B cell (primary cell): ENCODE measurements at regions not wholly inside any gene's neighbourhood (a gene's known extent, or its start where the extent isn't known, plus 50 kb on each side); places are given as distances from the start of the nearest gene placed in this dataset.

Experiments used
- ATAC-seq: fragments of 200-7000 bp; cut with Tn5 transposase; one replicate; pipeline ENCODE4 v1.10.0; 2021; ENCODE audit warnings: low read depth, mild to moderate bottlenecking, moderate number of reproducible peaks, moderate library complexity
- CTCF ChIA-PET: fragments of 350-600 bp; sonication (Branson Sonifier 250); formaldehyde crosslinking; loops from one replicate; lab custom pipeline; 2021; ENCODE audit warnings: antibody characterized with exemption, inconsistent platforms; lab: Charles Lee
- POLR2A ChIA-PET: fragments of 350-600 bp; sonication (Branson Sonifier 250); formaldehyde crosslinking; loops from one replicate; lab custom pipeline; 2021; ENCODE audit warnings: antibody characterized with exemption; lab: Charles Lee
- DNase-seq: peaks from one replicate; pipeline ENCODE4 v3.0.0; 2013
- H2AFZ ChIP-seq: 2 replicates; pipeline ENCODE4 v1.6.1; 2012; ENCODE audit warnings: mild to moderate bottlenecking, low read depth, low read length; ENCODE audit not compliant: insufficient read depth, poor library complexity, severe bottlenecking
- H3K27ac ChIP-seq, 2 donors: 1 replicate in 1 of 2; 2 replicates in 1 of 2; pipeline ENCODE4 v1.5.1; 2012 to 2013; ENCODE audit warnings: low read length in 2 of 2, mild to moderate bottlenecking in 2 of 2, moderate library complexity in 1 of 2
- H3K27me3 ChIP-seq, 4 experiments: fragments of 200-600 bp in 1 of 4; sonication (generic) in 1 of 4; replicated peaks in 1 of 4; 1 replicate in 2 of 4; 2 replicates in 2 of 4; pipeline versions ENCODE4 v1.6.1 to v1.7.0; 2013 to 2016; ENCODE audit warnings: low read length in 3 of 4, mild to moderate bottlenecking in 2 of 4, mixed read lengths in 1 of 4, moderate library complexity in 1 of 4; ENCODE audit not compliant: insufficient read depth in 4 of 4, control insufficient read depth in 3 of 4; ENCODE audit errors: control extremely low read depth in 1 of 4
- H3K36me3 ChIP-seq, 2 experiments: replicated peaks in 1 of 2; 1 replicate in 1 of 2; 2 replicates in 1 of 2; pipeline versions ENCODE4 v1.6.1 to v1.7.1; 2013; ENCODE audit warnings: low read length in 1 of 2; ENCODE audit not compliant: insufficient read depth in 2 of 2, control insufficient read depth in 1 of 2; ENCODE audit errors: control extremely low read depth in 1 of 2, extremely low read depth in 1 of 2
- H3K4me1 ChIP-seq, 2 donors: fragments of 200-600 bp in 1 of 2; sonication (generic) in 1 of 2; 1 replicate in 1 of 2; 2 replicates in 1 of 2; pipeline versions ENCODE4 v1.5.1 to v1.6.1; 2013 to 2017; ENCODE audit warnings: low read length in 2 of 2; ENCODE audit not compliant: control insufficient read depth in 2 of 2, insufficient read depth in 2 of 2
- H3K4me2 ChIP-seq: replicated peaks from 2 replicates; pipeline ENCODE3; 2012; ENCODE audit warnings: mild to moderate bottlenecking, low read depth, low read length; ENCODE audit not compliant: poor library complexity, severe bottlenecking
- H3K4me3 ChIP-seq, 5 experiments: fragments of 200-600 bp in 1 of 5; sonication (generic) in 1 of 5; 1 replicate in 3 of 5; 2 replicates in 2 of 5; pipeline versions ENCODE4 v1.5.1 to v1.7.0; 2011 to 2016; ENCODE audit warnings: low read length in 4 of 5, mild to moderate bottlenecking in 4 of 5, low read depth in 2 of 5, control low read depth in 1 of 5, moderate library complexity in 1 of 5; ENCODE audit not compliant: insufficient read depth in 1 of 5; ENCODE audit errors: control extremely low read depth in 1 of 5, extremely low read depth in 1 of 5
- H3K79me2 ChIP-seq: fragments of 200-600 bp; sonication (generic); one replicate; pipeline ENCODE4 v1.6.0; 2016; ENCODE audit warnings: low read length; ENCODE audit not compliant: control insufficient read depth, insufficient read depth
- H3K9ac ChIP-seq: fragments of 200-600 bp; sonication (generic); 2 replicates; pipeline ENCODE4 v1.6.1; 2017; ENCODE audit warnings: mild to moderate bottlenecking, low read length, moderate library complexity
- H3K9me3 ChIP-seq, 3 donors: one replicate each; pipeline versions ENCODE4 v1.6.1 to v1.7.1; 2013; ENCODE audit warnings: low read length in 2 of 3; ENCODE audit not compliant: control insufficient read depth in 2 of 3, insufficient read depth in 1 of 3; ENCODE audit errors: control extremely low read depth in 1 of 3
- H4K20me1 ChIP-seq: 2 replicates; pipeline ENCODE4 v1.6.0; 2012; ENCODE audit warnings: mild to moderate bottlenecking, low read length; ENCODE audit not compliant: insufficient read depth, control insufficient read depth, poor library complexity, severe bottlenecking
- H3K27ac Mint-ChIP-seq: one replicate; pipeline ENCODE4 v1.8.0; 2021; ENCODE audit warnings: mixed read lengths
- H3K27me3 Mint-ChIP-seq: one replicate; pipeline ENCODE4 v1.8.0; 2021; ENCODE audit warnings: mixed read lengths
- H3K4me1 Mint-ChIP-seq: one replicate; pipeline ENCODE4 v1.8.0; 2021; ENCODE audit warnings: mixed read lengths
- H3K4me3 Mint-ChIP-seq: one replicate; pipeline ENCODE4 v1.8.0; 2021; ENCODE audit warnings: mixed read lengths
- H3K9me3 Mint-ChIP-seq: one replicate; pipeline ENCODE4 v1.8.0; 2022; ENCODE audit warnings: mixed read lengths; ENCODE audit not compliant: insufficient read depth
- EZH2 ChIP-seq: IDR thresholded peaks from 2 replicates; pipeline ENCODE4 v1.6.1; 2012; ENCODE audit warnings: borderline replicate concordance, low read depth, mild to moderate bottlenecking, moderate library complexity, low read length; ENCODE audit not compliant: insufficient read depth, poor library complexity, severe bottlenecking
- WGBS: methylation state at CpG from one replicate; pipeline ENCODE4 v1.1.5; 2013; ENCODE audit warnings: missing lambda C conversion rate; ENCODE audit not compliant: insufficient coverage; 5-methylcytosine and 5-hydroxymethylcytosine counted together
- intact Hi-C: fragments of 100-400 bp; cut with micrococcal nuclease; formaldehyde crosslinking; loops from one replicate; pipeline ENCODE4 v1.10.0; 2022
- TF ChIP-seq, protein P1 (sequence below): fragments of 200-600 bp; IDR thresholded peaks from one replicate; pipeline ENCODE4 v1.8.0; 2022; ENCODE audit warnings: antibody characterized with exemption, mild to moderate bottlenecking

DNA sequence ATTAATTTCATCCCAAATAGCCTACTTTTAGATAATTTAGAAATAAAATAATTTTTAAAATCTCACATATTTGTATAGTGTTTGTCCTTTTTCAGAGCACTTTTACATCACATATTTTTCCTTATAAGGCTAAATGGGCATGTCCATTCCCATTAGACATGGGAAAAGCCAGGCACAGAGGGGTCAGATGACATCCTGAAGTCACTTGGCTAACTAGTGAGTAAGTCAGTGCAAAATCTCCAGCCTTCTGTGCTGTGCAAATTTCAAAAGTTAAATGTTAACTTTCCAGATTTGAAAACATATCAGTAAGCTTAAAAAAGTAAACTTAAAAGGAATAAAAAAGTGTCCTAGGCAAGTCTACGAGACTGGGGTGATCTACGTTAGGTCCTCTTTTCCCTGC lies 117.4 kb downstream of the EMP1 start:
- TF ChIP-seq, protein P1, sequence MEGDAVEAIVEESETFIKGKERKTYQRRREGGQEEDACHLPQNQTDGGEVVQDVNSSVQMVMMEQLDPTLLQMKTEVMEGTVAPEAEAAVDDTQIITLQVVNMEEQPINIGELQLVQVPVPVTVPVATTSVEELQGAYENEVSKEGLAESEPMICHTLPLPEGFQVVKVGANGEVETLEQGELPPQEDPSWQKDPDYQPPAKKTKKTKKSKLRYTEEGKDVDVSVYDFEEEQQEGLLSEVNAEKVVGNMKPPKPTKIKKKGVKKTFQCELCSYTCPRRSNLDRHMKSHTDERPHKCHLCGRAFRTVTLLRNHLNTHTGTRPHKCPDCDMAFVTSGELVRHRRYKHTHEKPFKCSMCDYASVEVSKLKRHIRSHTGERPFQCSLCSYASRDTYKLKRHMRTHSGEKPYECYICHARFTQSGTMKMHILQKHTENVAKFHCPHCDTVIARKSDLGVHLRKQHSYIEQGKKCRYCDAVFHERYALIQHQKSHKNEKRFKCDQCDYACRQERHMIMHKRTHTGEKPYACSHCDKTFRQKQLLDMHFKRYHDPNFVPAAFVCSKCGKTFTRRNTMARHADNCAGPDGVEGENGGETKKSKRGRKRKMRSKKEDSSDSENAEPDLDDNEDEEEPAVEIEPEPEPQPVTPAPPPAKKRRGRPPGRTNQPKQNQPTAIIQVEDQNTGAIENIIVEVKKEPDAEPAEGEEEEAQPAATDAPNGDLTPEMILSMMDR = no peak
- H3K27ac ChIP-seq = no peak overlapping the region
- no peak overlapping the region for H3K4me2 ChIP-seq
- no peaks in the 10 kb centered on the region for H3K4me1 ChIP-seq
- Mint-ChIP-seq H3K27ac (no peak overlapping the region), H3K4me3 (no peak overlapping the region), H3K27me3 (peaks cover 20% of the 10 kb centered on the region), H3K9me3 (peaks cover 7% of the 10 kb centered on the region), H3K4me1 (no peaks in the 10 kb centered on the region)
- no peak overlapping the region for H3K4me3 ChIP-seq
- H3K9me3 ChIP-seq = no peaks in the 10 kb centered on the region
- ChIA-PET CTCF (no interaction called here), POLR2A (no interaction called here)
- ATAC-seq (no peak), DNase-seq (no peak)
- H3K36me3 ChIP-seq = no peaks in the 10 kb centered on the region
- H3K79me2 ChIP-seq = no peaks in the 10 kb centered on the region
- no peaks in the 10 kb centered on the region for H4K20me1 ChIP-seq
- intact Hi-C loops = no loop called here
- peaks cover 0 to 2% (median 0%) of the 10 kb centered on the region in 4 experiments for H3K27me3 ChIP-seq
- H2AFZ ChIP-seq = no peak overlapping the region
- WGBS = 91% methylated on average over 2 of the region's 2 CpGs
- no peak overlapping the region for H3K9ac ChIP-seq

DNA sequence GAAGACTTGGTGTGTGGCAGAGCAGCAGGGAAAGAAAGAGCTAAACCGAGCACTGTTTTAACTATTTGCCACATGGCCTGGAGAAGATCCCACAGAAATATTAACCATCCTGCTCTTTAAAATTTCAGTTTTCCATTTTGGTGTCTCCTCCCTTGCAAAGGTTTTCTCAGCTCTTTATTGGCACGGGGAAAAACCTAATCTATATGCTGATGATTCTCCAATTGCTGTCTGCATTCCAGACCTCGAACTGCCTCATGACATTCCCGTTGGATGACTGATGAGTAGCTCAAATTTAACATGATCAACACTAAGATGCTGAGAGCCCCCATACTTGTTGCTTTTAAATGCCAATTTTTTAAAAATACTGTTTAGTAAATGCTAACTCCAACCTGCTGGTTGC lies 115.0 kb downstream of the EMP1 start:
- H3K36me3 ChIP-seq = no peaks in the 10 kb centered on the region
- Mint-ChIP-seq H3K4me1 (no peaks in the 10 kb centered on the region), H3K27ac (no peak overlapping the region), H3K9me3 (peaks cover 2% of the 10 kb centered on the region), H3K27me3 (peaks cover 20% of the 10 kb centered on the region), H3K4me3 (no peak overlapping the region)
- no peak overlapping the region for H3K4me3 ChIP-seq
- TF ChIP-seq EZH2 = no peak
- TF ChIP-seq, protein P1 = no peak
- peaks cover 0 to 8% (median 0%) of the 10 kb centered on the region in 4 experiments for H3K27me3 ChIP-seq
- 74% methylated on average over 3 of the region's 4 CpGs for WGBS
- H3K9me3 ChIP-seq = no peaks in the 10 kb centered on the region
- no peaks in the 10 kb centered on the region for H3K79me2 ChIP-seq
- no peaks in the 10 kb centered on the region for H4K20me1 ChIP-seq
- DNase-seq = no peak
- H3K9ac ChIP-seq = no peak overlapping the region
- H3K4me2 ChIP-seq = no peak overlapping the region
- intact Hi-C loops = no loop called here
- CTCF ChIA-PET = no interaction called here
- POLR2A ChIA-PET = no interaction called here
- H2AFZ ChIP-seq = no peak overlapping the region
- ATAC-seq = no peak
- H3K4me1 ChIP-seq = no peaks in the 10 kb centered on the region
- H3K27ac ChIP-seq = no peak overlapping the region
